ENCODE measurements at regions not wholly inside any gene's neighbourhood (a gene's known extent, or its start where the extent isn't known, plus 50 kb on each side); places are given as distances from the start of the nearest gene placed in this dataset.
A peak's percentile ranks its signal among the peaks of the same experiment; 100 is the strongest.

- Histone ChIP-seq H3K27me3 (ENCODE audit: control insufficient read depth in 1 of 2, insufficient read depth in 2 of 2, low read length in 2 of 2) (no peaks in the 10 kb centered on the region), H3K27ac (ENCODE audit: low read depth, low read length) (no peak overlapping the region), H3K4me1 (ENCODE audit: control insufficient read depth in 1 of 2, insufficient read depth in 2 of 2, low read length in 2 of 2) (peaks cover 0 to 3% of the 10 kb centered on the region in 2 donors), H3K9ac (ENCODE audit: low read depth in 1 of 2, low read length in 2 of 2) (no peak overlapping the region), H3K36me3 (ENCODE audit: control insufficient read depth in 1 of 2, insufficient read depth in 2 of 2, low read length in 2 of 2) (no peaks in the 10 kb centered on the region), H3K4me3 (ENCODE audit: low read depth in 1 of 2, low read length in 2 of 2) (no peak overlapping the region), H3K9me3 (ENCODE audit: control insufficient read depth in 1 of 2, low read length in 2 of 2) (peaks cover 4 to 8% of the 10 kb centered on the region in 2 donors)
Measured at GRCh38 chr15:67906382-67906781, 66.5 kb upstream of the RNU6-1 start.

DNA sequence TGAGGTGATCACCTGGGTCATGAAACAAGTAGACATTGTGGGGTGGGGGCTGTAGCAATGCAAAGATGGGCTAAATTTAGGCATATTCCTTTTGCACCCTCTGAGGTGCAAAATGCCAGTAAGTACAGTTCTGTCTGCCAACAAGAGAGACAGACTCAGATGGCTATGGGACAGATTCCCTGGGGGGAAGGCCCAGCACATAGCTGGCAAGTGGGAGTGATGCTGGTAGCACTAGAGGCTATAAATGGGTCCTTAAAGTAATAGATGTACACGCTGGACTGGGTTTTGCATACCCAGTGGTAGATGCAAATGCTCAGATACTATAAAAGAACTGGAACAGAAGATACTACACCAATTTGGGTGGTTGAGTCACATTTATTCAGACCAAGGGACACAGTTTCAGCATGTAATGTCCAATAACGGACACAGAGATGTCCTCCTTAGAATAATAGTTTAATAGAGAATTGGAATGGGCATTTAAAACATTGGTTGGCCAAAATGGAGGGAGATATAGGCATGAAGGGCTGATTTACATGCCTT lies 67.4 kb upstream of the RNU6-1 start:
- Histone ChIP-seq H3K4me1 (ENCODE audit: control insufficient read depth in 1 of 2, insufficient read depth in 2 of 2, low read length in 2 of 2) (peaks cover 0 to 3% of the 10 kb centered on the region in 2 donors), H3K9ac (ENCODE audit: low read depth in 1 of 2, low read length in 2 of 2) (no peak overlapping the region), H3K4me3 (ENCODE audit: low read depth in 1 of 2, low read length in 2 of 2) (no peak overlapping the region), H3K9me3 (ENCODE audit: control insufficient read depth in 1 of 2, low read length in 2 of 2) (peaks cover 4 to 8% of the 10 kb centered on the region in 2 donors), H3K27me3 (ENCODE audit: control insufficient read depth in 1 of 2, insufficient read depth in 2 of 2, low read length in 2 of 2) (no peaks in the 10 kb centered on the region), H3K27ac (ENCODE audit: low read depth, low read length) (no peak overlapping the region), H3K36me3 (ENCODE audit: control insufficient read depth in 1 of 2, insufficient read depth in 2 of 2, low read length in 2 of 2) (no peaks in the 10 kb centered on the region)

DNA sequence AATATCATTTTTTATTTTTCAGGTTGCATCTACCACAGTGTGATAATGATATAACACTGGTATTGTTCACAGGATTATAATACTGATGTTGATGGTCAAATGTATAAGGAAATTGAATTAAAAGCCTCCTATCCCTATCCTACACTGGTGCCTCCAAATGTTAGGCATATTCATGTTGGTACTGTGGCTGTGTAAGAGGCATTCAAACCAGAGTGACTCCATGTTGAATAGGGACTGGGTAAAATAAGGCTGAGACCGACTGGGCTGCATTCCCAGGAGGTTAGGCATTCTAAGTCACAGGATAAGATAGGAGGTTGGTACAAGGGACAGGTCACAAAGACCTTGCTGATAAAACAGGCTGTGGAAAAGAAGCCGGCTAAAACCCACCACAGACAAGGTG lies 68.9 kb upstream of the RNU6-1 start:
- Histone ChIP-seq H3K4me3 (ENCODE audit: low read depth in 1 of 2, low read length in 2 of 2) (no peak overlapping the region), H3K27ac (ENCODE audit: low read depth, low read length) (no peak overlapping the region), H3K36me3 (ENCODE audit: control insufficient read depth in 1 of 2, insufficient read depth in 2 of 2, low read length in 2 of 2) (no peaks in the 10 kb centered on the region), H3K9ac (ENCODE audit: low read depth in 1 of 2, low read length in 2 of 2) (no peak overlapping the region), H3K4me1 (ENCODE audit: control insufficient read depth in 1 of 2, insufficient read depth in 2 of 2, low read length in 2 of 2) (no peaks in the 10 kb centered on the region), H3K9me3 (ENCODE audit: control insufficient read depth in 1 of 2, low read length in 2 of 2) (peaks cover 4 to 8% of the 10 kb centered on the region in 2 donors), H3K27me3 (ENCODE audit: control insufficient read depth in 1 of 2, insufficient read depth in 2 of 2, low read length in 2 of 2) (no peaks in the 10 kb centered on the region)

DNA sequence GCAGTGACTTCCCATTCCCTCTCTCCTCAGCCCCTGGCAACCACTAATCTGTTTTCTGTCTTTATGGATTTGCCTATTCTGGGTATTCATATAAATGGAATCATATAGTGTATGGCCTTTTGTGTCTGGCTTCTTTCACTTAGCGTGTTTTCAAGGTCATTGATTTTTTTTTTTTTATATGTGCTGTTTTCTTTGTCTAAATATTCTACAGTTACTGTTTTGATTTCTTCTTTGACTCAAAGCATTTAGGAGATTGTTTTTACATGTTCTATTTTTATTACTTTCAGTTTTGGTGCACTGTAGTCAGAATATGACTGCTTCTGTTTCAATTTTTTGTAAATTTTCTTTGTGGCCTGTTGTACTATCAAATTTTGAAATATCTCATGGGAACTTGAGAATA lies 71.9 kb upstream of the RNU6-1 start:
- H3K36me3 ChIP-seq (ENCODE audit: control insufficient read depth in 1 of 2, insufficient read depth in 2 of 2, low read length in 2 of 2), result no peaks in the 10 kb centered on the region
- no peak overlapping the region for H3K9ac ChIP-seq (ENCODE audit: low read depth in 1 of 2, low read length in 2 of 2)
- no peak overlapping the region for H3K4me3 ChIP-seq (ENCODE audit: low read depth in 1 of 2, low read length in 2 of 2)
- H3K4me1 ChIP-seq (ENCODE audit: control insufficient read depth in 1 of 2, insufficient read depth in 2 of 2, low read length in 2 of 2), result peaks cover 12 to 18% of the 10 kb centered on the region in 2 donors
- no peaks in the 10 kb centered on the region for H3K27me3 ChIP-seq (ENCODE audit: control insufficient read depth in 1 of 2, insufficient read depth in 2 of 2, low read length in 2 of 2)
- H3K27ac ChIP-seq (ENCODE audit: low read depth, low read length), result no peak overlapping the region
- peaks cover 4 to 8% of the 10 kb centered on the region in 2 donors for H3K9me3 ChIP-seq (ENCODE audit: control insufficient read depth in 1 of 2, low read length in 2 of 2)

DNA sequence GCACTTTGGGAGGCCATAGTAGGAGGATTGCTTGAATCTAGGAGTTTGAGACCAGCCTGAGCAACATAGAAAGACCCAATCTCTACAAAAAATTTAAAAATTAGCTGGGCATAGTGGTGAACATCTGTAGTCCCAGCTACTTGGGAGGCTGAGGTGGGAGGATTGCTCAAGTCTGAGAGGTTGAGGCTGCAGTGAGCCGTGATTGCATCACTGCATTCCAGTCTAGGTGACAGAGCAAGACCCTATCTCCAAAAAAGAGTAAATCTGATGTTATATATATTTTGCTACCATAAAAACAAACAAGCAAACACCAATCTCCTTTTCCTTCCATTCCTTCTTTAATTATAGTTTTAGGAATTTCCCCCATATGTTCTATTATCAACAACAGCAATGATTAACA lies 74.2 kb upstream of the RNU6-1 start:
- H3K36me3 ChIP-seq (ENCODE audit: control insufficient read depth in 1 of 2, insufficient read depth in 2 of 2, low read length in 2 of 2), result no peaks in the 10 kb centered on the region
- H3K4me1 ChIP-seq (ENCODE audit: control insufficient read depth in 1 of 2, insufficient read depth in 2 of 2, low read length in 2 of 2), result peaks cover 12 to 18% of the 10 kb centered on the region in 2 donors
- no peak overlapping the region for H3K9ac ChIP-seq (ENCODE audit: low read depth in 1 of 2, low read length in 2 of 2)
- H3K4me3 ChIP-seq (ENCODE audit: low read depth in 1 of 2, low read length in 2 of 2), result no peak overlapping the region
- no peak overlapping the region for H3K27ac ChIP-seq (ENCODE audit: low read depth, low read length)
- no peaks in the 10 kb centered on the region for H3K27me3 ChIP-seq (ENCODE audit: control insufficient read depth in 1 of 2, insufficient read depth in 2 of 2, low read length in 2 of 2)
- H3K9me3 ChIP-seq (ENCODE audit: control insufficient read depth in 1 of 2, low read length in 2 of 2), result peaks cover 4 to 8% of the 10 kb centered on the region in 2 donors

DNA sequence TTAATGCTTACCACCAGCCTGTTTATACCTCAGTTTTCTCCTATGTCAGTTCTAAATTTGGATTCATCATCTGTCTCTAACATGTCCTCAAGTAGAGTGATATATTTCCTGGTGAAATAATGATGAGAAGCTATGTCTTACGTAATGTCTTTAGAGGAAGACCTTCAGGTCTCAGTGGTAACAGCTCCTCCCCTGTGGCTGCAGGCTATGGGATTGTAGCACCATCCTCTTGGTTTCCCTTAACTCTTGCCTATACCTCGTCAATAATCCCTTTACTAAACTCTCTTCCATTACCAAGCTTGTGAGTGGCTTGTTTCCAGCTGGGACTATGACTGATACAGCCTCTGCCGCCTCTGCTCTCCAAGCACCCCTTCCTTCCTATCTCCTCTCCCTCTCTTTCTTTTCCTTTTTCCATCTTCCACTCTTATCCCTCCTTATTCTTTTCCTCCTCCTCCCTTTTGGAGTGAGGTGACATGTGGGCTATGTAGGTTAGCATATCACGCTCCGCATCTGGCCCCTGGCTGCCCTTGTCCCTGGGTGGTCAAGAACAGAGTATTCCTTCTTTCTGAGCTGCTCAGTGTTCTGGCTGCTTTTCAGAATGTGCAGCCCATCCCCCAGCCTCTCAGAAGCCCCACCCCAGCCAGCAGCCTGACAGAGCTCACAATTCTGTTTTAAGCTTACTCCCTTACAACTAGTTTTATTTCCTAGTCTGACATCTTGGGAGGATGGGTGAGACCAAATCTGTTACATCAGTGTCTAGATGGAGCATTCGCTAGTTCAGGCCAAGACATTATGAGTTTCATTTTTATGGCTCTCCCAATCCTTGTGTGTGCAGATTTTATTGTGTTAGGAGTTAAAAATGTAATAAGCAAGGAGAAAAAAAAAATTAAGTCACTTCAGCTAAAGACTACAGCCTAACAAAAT lies 75.0 kb upstream of the RNU6-1 start:
- H3K4me1 ChIP-seq (ENCODE audit: control insufficient read depth in 1 of 2, insufficient read depth in 2 of 2, low read length in 2 of 2), result peaks cover 12 to 18% of the 10 kb centered on the region in 2 donors
- peak overlapping the region in 1 of 2 donors; percentile 12 for H3K9ac ChIP-seq (ENCODE audit: low read depth in 1 of 2, low read length in 2 of 2)
- no peak overlapping the region for H3K27ac ChIP-seq (ENCODE audit: low read depth, low read length)
- H3K4me3 ChIP-seq (ENCODE audit: low read depth in 1 of 2, low read length in 2 of 2), result no peak overlapping the region
- no peaks in the 10 kb centered on the region for H3K27me3 ChIP-seq (ENCODE audit: control insufficient read depth in 1 of 2, insufficient read depth in 2 of 2, low read length in 2 of 2)
- peaks cover 4% of the 10 kb centered on the region in 2 donors for H3K9me3 ChIP-seq (ENCODE audit: control insufficient read depth in 1 of 2, low read length in 2 of 2)
- H3K36me3 ChIP-seq (ENCODE audit: control insufficient read depth in 1 of 2, insufficient read depth in 2 of 2, low read length in 2 of 2), result no peaks in the 10 kb centered on the region

DNA sequence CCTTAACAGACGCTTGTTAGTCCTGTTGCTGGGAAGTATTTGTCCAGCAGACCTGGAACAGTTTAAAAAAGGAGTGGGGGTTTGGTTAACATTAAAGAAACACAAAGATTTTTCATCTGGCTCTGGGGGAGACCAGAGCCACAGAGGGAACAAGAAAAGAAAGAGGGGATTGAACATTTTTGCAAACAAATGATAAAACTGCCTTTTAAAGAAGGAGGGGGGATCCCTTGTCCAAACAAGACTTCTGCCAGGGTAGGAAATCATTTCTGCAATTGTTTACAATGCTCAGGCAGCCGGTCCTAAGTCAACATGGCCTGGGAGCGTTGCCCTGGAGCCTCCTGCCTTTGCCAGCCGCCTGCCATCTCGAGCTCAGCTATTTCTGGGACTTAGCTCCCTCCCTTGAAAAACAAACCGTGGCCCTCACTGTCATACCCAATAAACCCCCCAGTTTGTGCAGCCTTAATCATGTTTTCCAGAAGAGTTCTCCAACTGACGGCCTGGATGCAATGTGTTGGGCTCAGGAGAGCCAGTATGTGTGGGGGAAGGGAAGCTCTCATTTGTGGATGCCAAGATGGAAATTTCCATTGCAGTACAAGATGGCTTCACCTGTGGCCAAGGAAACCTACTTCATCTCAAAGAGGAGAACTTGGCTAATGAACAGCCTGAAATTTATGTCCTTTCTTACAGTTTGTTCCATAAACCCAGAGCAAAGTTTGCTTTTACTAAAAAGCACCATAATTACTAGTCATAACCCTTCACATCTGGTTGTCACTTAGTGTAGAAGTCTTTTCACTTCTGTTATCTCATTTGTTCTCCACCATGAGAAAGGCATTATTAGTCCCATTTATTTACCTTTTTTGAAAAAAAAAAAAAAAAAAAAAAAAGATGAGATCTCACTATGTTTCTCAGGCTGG lies 75.9 kb upstream of the RNU6-1 start:
- Histone ChIP-seq H3K4me1 (ENCODE audit: control insufficient read depth in 1 of 2, insufficient read depth in 2 of 2, low read length in 2 of 2) (peaks cover 12 to 18% of the 10 kb centered on the region in 2 donors), H3K4me3 (ENCODE audit: low read depth in 1 of 2, low read length in 2 of 2) (no peak overlapping the region), H3K36me3 (ENCODE audit: control insufficient read depth in 1 of 2, insufficient read depth in 2 of 2, low read length in 2 of 2) (no peaks in the 10 kb centered on the region), H3K27me3 (ENCODE audit: control insufficient read depth in 1 of 2, insufficient read depth in 2 of 2, low read length in 2 of 2) (no peaks in the 10 kb centered on the region), H3K9ac (ENCODE audit: low read depth in 1 of 2, low read length in 2 of 2) (peak overlapping the region in 1 of 2 donors; percentile 12), H3K27ac (ENCODE audit: low read depth, low read length) (peak overlapping the region; percentile 30), H3K9me3 (ENCODE audit: control insufficient read depth in 1 of 2, low read length in 2 of 2) (no peaks in the 10 kb centered on the region)

DNA sequence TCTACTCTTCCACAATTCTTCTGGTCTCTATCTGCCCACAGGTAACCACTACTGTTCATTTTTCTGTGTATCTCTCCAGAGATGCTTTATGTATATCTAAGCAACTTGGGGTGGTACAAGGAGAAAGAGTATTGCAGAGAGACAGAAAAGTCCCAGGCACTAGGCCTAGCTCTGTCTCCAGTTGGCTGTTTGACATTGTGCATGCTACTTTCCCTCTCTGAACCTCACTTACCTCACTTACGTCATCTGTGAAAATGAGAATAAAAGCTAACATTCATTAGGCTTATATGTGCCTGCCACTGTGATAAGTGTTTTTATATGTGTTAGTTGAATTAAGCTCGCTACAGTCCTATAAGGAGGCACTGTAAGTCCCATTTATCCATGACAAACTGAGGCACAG lies 76.7 kb upstream of the RNU6-1 start:
- H3K27me3 ChIP-seq (ENCODE audit: control insufficient read depth in 1 of 2, insufficient read depth in 2 of 2, low read length in 2 of 2), result no peaks in the 10 kb centered on the region
- H3K27ac ChIP-seq (ENCODE audit: low read depth, low read length), result no peak overlapping the region
- no peak overlapping the region for H3K4me3 ChIP-seq (ENCODE audit: low read depth in 1 of 2, low read length in 2 of 2)
- peaks cover 12 to 18% of the 10 kb centered on the region in 2 donors for H3K4me1 ChIP-seq (ENCODE audit: control insufficient read depth in 1 of 2, insufficient read depth in 2 of 2, low read length in 2 of 2)
- no peaks in the 10 kb centered on the region for H3K9me3 ChIP-seq (ENCODE audit: control insufficient read depth in 1 of 2, low read length in 2 of 2)
- no peaks in the 10 kb centered on the region for H3K36me3 ChIP-seq (ENCODE audit: control insufficient read depth in 1 of 2, insufficient read depth in 2 of 2, low read length in 2 of 2)
- no peak overlapping the region for H3K9ac ChIP-seq (ENCODE audit: low read depth in 1 of 2, low read length in 2 of 2)

GRCh38 chr15:67917037-67917436 lies 77.2 kb upstream of the RNU6-1 start:
- Histone ChIP-seq H3K27ac (ENCODE audit: low read depth, low read length) (no peak overlapping the region), H3K27me3 (ENCODE audit: control insufficient read depth in 1 of 2, insufficient read depth in 2 of 2, low read length in 2 of 2) (no peaks in the 10 kb centered on the region), H3K4me3 (ENCODE audit: low read depth in 1 of 2, low read length in 2 of 2) (no peak overlapping the region), H3K9ac (ENCODE audit: low read depth in 1 of 2, low read length in 2 of 2) (no peak overlapping the region), H3K9me3 (ENCODE audit: control insufficient read depth in 1 of 2, low read length in 2 of 2) (no peaks in the 10 kb centered on the region), H3K36me3 (ENCODE audit: control insufficient read depth in 1 of 2, insufficient read depth in 2 of 2, low read length in 2 of 2) (no peaks in the 10 kb centered on the region), H3K4me1 (ENCODE audit: control insufficient read depth in 1 of 2, insufficient read depth in 2 of 2, low read length in 2 of 2) (peaks cover 12 to 18% of the 10 kb centered on the region in 2 donors)

- H3K4me1 ChIP-seq (ENCODE audit: control insufficient read depth in 1 of 2, insufficient read depth in 2 of 2, low read length in 2 of 2), result peaks cover 12 to 18% of the 10 kb centered on the region in 2 donors
Measured at GRCh38 chr15:67917636-67918035, 77.8 kb upstream of the RNU6-1 start.

More at GRCh38 chr15:67917636-67918035, 77.8 kb upstream of the RNU6-1 start:
- H3K36me3 ChIP-seq (ENCODE audit: control insufficient read depth in 1 of 2, insufficient read depth in 2 of 2, low read length in 2 of 2), result no peaks in the 10 kb centered on the region
- no peaks in the 10 kb centered on the region for H3K9me3 ChIP-seq (ENCODE audit: control insufficient read depth in 1 of 2, low read length in 2 of 2)
- no peak overlapping the region for H3K27ac ChIP-seq (ENCODE audit: low read depth, low read length)
- no peak overlapping the region for H3K9ac ChIP-seq (ENCODE audit: low read depth in 1 of 2, low read length in 2 of 2)
- H3K27me3 ChIP-seq (ENCODE audit: control insufficient read depth in 1 of 2, insufficient read depth in 2 of 2, low read length in 2 of 2), result no peaks in the 10 kb centered on the region
- no peak overlapping the region for H3K4me3 ChIP-seq (ENCODE audit: low read depth in 1 of 2, low read length in 2 of 2)

Measured in duodenal mucosa (tissue), 2 donors.